ENCODE measurements at regions not wholly inside any gene's neighbourhood (a gene's known extent, or its start where the extent isn't known, plus 50 kb on each side); places are given as distances from the start of the nearest gene placed in this dataset.

DNA sequence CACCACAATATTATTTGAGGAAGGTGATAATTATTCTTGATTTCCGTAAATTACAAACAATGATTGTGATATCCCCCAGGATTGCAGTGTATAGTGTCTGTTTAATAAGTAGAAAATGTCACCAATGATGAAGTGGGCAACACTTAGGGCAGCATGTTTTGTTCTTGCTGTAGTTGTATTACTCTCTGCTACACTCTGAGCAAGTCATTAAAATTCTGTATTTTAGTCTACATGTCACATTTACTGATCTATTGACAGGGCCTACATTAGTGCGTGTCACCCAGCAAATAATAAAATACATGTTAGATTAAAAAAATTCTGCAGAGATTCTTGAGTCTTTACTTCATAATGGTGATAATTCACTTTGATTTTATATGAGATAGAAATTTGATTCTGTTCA lies 247.6 kb downstream of the TMX3 start:
- DNase-seq (ENCODE audit: low spot score) = no peak

DNA sequence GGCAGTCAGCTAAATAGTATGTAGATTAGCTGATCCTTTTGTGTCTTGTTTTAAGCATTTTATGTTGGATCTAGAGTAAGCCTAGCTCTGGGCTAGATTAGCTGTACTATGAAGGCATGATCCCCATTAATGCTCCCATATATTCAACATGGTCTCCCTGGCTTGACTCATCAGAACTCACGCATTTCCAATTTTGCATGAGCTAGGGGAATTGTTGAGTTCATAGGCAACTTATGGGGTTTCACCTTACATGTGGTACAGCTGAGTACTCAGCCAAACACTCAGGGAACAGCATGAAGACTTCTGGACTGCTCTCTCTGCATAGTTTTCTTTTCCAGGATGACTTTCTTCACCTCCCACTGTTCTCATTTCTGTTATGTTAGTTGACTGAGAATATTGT lies 248.2 kb downstream of the TMX3 start:
- DNase-seq (ENCODE audit: low spot score) = no peak

DNA sequence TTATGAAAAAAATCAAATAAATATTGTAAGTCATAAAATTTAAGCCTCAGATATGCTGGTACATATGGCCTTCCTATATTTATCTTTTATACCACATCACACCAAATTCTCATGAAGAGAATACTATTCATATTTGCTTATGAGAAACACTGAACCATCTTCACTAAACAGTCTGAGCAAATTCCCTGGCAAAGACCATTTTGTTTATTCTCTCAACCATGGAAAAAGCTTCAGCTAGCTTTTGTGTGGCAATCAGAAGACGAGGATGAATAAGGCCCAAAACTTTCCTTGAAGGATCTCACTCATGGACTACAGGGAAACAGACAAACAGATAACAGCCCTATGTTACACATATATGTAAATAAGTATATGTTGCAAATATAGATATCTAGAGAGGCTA lies 252.1 kb downstream of the TMX3 start:
- no peak for DNase-seq (ENCODE audit: low spot score)

DNA sequence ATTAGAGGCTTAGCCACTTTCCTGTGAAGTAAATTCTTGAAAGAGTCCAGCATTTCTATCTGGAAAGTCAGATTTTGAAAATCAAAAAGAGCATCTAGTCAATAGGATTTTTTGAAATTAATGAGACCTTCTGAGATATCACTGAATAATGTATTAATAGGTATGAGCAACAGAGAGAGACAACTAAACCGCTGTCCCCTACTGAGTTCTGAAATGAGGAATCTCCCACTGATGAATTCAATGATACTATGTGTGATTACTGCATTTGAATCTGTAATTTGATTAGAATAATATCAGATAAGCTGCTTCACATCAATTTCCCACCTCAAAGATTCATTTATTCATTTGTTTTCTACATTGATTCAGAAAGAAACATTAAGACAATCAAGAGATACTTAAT lies 252.8 kb downstream of the TMX3 start:
- no peak for DNase-seq (ENCODE audit: low spot score)

DNA sequence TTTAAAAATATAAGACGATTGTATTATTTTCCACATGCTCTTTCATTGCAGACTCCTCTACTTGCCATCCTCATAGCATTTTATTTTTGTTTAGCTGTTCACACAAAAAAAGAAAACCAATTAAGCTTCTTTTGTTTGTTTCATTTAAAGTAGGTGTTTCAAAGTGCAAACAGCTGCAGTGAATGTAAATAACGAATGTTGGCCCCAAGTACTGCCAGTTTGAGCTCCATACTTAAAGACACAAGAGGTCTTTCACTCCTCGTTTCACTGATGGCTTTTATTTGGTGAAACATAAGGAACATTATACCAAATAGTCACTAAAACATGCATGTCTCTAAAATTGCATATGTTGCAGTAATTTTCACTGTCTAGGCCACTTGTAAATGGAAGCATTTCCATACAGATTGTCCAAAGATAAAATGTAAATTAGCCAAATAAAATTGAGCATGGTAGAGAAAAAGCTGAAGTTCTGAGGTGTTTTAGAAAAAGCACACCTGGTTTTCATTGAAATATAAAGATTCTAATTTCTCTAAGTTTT lies 253.4 kb downstream of the TMX3 start:
- DNase-seq (ENCODE audit: low spot score) = no peak

DNA sequence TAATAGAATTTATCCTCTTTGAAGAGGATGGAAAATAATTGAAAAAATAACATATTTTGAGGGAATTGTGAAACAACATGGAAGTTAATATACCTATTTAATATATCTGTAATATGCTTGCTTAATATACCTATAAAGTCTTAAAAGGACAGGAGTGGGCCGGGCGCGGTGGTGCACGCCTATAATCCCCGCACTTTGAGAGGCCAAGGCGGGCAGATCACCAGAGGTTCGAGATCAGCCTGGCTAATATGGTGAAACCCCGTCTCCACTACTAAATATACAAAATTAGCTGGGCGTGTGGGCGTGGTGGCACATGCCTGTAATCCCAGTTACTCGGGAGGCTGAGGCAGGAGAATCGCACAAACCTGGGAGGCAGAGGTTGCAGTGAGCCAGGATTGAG lies 254.9 kb downstream of the TMX3 start:
- DNase-seq (ENCODE audit: low spot score) = no peak

DNA sequence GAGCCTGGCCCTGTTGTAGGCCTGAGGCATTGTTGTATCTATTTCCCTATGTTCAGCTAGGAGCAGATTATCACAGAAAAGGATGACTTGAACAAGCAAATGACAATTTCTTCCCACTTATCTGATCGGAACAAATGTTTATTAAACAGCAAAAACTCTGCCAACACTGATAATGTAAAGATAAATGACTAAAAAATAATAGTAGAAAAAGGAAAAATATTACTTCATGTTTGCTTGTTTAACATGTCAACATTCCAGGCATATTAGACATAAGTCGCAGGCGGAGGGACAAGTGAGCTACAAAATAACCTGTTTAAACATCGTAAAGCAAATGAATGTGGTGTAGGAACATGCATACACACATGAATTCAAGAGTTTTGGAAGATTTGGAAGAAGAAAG lies 257.9 kb downstream of the TMX3 start:
- DNase-seq (ENCODE audit: low spot score) = no peak

DNA sequence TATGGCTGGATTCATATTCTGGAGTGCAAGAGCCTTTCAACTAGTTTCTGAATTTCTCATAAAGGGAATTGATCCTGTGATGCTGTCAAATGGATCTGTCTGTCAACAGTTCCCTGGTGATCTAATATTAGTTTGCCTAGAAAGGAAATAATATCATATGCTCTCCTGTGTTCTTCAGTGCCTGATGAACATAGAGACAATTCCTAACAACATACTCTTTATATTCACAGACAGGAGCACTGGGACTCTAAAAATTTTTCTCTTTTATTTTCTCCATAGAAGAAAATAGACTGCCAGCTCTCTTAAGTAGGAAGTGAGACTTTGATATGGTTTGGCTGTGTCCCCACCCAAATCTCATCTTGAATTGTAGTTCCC lies 259.7 kb downstream of the TMX3 start:
- no peak for DNase-seq (ENCODE audit: low spot score)

DNA sequence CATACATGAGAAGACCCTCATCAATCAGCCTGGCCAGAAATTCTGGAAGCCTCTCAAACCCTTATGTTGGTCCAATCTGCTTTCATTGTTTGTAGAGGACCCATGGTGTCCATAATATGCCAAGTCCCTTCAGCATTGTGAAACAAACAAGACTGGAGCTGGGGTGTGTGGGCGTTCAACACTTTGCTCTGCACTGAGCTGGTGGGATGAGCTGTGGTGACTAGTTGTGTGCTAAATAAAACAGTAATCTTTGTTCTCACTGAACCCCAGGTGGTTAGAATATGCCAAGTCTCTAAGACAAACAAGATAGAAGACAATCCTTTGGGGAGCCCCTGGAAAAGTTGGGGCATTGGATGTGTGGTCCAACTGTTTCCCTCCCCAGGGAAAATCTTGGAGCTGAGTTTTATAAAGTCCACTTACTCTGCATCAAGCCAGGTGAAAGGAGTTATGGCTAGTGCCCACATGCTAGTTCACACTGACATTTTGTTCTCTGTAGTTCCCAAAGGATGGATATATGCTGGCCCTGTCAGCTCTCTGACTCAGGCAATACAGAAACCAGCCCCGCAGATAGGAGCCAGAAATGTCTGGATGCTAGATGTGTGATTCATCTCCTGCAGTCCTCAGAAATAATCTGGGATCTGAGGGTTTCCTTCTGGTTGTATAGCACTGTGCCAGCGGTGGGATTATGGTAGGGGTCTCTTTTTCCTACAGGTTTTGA lies 260.2 kb downstream of the TMX3 start:
- DNase-seq (ENCODE audit: low spot score) = no peak

DNA sequence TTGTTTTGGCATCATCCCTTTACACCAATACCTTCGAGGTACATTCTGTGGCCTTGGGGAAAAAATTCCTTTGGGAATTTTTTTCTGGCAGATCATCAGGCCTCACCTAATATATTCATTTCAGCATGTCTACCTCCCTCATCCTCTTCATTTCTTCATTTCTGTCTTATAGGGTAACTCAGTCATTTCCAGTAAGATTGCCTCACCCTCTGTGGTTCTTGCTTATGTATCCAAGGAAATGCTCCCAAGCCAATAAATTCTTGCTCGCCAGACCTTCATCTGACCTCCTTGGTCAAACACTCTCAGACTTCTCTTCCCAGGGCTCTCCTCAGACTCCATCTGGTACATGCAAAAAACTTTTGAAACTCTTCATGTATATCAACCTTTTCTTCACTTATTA lies 265.6 kb downstream of the TMX3 start:
- no peak for DNase-seq (ENCODE audit: low spot score)

DNA sequence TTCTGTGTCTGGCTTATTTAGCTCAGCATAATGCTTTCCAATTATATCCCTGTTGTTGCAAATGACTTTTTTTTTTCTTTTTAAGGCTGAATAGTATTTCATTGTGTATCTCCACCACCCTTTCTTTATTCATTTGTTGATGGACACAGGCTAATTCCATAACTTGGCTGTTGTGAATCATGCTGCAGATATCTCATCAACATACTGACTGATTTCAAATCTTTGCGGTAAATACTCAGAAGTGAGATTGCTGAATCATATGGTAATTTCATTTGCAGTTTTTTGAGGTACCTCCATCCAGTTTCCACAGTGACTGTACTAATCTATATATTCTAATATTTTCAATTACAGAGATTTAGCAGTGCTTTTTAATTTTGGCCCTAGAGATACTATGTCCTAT lies 266.2 kb downstream of the TMX3 start:
- DNase-seq (ENCODE audit: low spot score) = no peak

DNA sequence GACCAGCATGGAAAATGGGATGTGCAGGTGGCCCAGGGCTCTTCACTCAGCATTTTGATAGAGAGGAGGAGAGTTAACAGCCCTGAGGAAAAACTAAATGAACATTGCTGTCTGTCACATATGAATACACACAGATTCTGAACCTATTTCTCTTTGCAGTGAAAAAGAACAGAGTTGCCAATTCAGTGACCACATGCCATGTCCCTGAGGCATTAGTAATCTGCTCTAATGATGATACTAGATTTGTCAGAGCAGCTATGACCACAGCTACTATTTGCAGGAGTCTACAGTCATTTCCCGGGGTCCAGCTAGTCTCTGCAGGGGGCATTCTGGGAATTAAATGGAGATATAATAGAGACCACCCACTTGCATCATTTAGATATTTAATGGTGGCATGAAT lies 267.6 kb downstream of the TMX3 start:
- no peak for DNase-seq (ENCODE audit: low spot score)

DNA sequence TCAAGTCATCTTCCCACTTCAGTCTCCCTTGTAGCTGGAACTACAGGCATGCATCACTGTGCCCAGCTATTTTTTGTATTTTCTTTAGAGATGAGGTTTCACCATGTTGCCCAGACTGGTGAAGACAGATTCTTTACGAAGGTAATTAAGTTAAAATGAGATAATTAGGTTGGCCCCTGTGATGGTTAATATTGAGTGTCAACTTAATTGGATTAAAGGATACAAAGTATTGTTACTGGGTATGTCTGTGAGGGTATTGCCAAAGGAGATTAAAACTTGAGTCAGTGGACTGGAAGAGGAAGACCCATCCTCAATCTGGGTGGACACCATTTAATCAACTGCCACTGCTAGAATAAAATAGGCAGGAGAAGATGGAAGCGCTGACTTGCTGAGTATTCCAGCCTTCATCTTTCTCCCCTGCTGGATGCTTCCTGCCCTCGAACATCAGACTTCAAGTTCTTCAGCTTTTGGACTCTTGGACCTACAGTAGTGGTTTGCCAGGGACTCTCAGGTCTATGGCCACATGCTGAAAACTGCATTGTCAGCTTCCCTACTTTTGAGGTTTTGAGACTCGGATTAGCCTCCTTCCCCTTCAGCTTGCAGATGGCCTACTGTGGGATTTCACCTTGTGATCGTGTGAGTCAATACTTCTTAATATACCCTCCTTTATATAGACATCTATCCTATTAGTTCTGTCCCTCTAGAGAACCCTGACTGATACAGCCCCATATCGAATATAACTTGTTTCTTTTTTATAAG lies 269.1 kb downstream of the TMX3 start:
- DNase-seq (ENCODE audit: low spot score) = no peak

DNA sequence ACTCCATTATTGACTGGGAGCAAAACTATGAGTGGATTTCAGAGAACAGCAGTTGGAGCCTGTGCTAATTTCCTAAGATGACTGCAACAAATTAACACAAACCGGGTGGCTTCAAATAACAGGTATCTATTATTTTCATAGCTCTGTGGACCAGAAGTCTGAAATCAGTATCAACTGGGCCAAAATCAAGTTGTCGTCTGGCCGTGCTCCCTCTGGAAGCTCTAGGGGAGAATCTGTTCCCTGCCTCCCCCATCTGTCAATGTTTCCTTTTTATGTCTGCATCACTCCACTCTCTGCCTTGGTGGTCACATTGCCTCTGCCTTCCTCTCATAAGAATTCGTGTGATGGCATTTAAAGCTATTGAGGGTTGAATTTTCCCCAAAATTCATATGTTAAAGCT lies 269.8 kb downstream of the TMX3 start:
- DNase-seq (ENCODE audit: low spot score) = no peak

DNA sequence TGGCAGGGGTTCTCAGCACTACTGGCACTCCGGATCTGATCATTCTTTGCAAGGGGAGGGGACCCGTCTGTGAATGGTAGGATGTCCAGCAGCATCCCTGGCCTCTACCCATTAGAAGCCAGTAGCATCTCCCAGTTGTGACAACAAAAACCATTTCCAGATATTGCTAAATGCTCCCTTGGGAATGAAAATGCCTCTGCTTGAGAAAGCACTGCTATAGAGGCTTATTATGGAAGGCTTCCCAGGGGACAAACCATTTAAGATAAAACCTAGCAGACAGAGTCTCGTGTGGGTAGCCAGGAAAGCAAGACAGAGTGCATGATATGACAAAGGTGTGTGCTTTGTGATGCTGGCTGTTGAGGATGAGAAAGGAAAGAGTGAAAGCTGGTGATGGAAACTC lies 273.7 kb downstream of the TMX3 start:
- no peak for DNase-seq (ENCODE audit: low spot score)

DNA sequence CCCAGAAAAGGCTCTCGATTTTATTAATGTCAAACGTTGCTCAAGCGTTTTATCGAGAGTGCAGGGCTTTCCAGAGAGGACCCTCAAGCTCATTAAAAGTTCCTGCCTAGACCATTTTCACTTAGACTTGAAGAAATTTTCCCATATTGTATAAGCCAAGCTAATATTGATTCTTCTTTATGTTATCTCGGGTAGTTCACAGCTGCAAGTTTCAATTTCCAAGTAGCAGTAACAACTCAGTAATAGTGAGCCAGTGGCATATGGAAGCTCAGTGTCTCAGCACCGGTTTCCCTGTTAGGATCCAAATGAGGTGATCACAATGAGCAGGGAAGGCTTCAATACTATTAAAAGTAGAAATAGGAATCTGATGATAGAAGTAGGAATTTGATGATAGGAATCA lies 274.5 kb downstream of the TMX3 start:
- DNase-seq (ENCODE audit: low spot score) = no peak

DNA sequence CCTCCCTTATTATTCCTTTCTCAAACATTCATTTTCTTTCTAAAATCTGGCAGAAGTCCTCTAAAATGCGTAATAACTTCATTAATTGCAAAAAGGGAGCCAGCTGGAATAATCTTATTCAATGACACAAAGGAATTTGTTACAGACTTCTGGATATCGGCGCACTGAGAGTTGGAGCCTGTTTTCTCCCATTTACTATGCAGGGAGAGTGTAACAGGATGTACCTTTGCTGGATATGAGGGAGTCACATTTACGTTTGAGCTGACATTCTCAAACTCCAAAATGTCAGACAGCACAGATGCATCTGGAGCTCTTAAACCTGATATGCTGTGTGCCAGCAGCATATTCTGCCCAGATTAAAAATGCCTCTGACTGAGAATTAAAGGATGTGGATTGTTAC lies 275.3 kb downstream of the TMX3 start:
- no peak for DNase-seq (ENCODE audit: low spot score)

DNA sequence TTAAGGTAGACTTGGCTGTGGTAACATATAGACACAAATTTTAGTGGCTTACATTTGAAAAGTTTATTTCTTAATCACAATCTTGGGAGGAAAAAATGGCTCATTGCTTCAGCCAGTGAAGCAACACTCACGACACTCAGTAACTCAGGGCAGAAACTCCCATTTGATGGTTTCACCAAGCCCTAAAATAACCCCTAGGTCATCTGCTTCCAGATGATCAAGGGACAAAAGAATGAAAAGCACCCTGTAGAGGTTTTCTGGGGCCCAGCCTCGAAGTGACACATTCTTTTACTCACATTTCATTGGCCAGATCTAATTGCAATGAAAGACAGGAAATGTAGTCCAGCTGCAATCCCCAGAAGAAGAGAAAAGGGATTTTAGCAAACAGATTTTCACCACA lies 275.9 kb downstream of the TMX3 start:
- DNase-seq (ENCODE audit: low spot score) = no peak

DNA sequence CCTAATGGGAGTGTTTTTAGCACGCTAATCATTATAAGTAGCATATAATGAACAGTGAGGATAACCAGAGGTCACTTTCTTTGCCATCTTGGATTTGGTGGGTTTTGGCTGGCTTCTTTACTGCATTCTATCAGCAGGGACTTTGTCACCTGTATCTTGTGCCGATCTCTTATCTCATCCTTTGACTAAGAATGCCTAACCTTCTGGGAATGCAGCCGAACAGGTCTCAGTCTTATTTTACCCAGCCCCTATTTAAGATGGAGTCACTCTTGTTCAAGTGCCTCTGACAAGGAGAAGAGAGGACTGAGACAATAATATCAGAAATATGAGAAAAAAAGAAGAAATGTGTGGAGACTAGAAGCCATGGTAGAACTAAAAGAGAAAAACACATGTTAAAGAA lies 276.4 kb downstream of the TMX3 start:
- no peak for DNase-seq (ENCODE audit: low spot score)

DNA sequence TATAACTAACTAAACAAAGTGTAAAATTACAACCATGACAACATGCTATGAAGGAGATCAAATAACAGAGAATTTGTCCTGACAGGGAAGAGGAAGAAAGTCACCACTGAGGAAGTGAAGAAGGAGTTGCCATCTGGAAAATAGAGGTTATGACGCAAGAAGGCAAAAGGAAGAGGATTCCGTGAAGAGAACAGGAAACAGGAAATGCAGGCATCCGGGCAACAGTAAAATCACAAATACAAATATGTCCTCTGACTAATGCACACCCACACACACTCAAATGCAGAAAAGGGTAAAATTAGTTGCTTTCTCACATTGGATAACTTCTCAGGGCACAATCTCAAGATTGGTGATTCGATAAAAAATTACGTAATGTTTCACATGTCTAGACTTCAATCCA lies 278.4 kb downstream of the TMX3 start:
- DNase-seq (ENCODE audit: low spot score) = no peak

DNA sequence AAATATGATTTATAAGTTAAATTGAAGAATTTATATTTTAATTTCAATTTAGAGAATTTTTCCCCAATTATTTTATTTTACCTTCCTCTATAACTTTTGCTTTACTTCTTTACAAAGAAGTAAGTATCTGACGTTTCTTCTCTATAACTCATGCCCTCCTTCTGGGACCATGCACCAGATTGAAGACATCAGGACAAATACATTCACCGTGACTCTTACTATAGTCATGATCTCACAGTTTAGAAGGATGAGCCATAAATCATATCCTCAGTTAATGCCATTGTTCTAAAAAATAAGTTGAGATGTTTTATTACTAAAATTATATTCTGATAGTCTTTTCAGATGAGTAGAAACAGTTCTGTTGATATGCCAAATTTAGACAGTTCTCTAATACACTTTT lies 279.3 kb downstream of the TMX3 start:
- no peak for DNase-seq (ENCODE audit: low spot score)

DNA sequence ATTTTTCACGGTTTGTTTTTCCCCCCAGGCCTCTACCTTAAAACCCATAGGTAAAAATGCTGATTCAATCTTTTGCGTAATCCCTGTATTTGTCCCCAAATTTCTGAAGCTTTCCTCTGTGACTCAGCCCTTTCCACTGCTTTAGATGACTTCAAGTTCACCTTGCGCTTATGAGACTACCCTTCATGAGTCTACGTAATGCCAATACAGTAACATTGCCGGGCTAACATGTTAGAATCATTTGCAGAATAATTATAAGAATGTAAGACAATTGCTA lies 283.0 kb downstream of the TMX3 start:
- DNase-seq (ENCODE audit: low spot score) = no peak

Data from mesenteric fat pad (tissue), 1 donor.